NCI-H187 (cell line): ENCODE measurements at regions not wholly inside any gene's neighbourhood (a gene's known extent, or its start where the extent isn't known, plus 50 kb on each side); places are given as distances from the start of the nearest gene placed in this dataset.

Experiments used
- DNase-seq, 2 experiments: peaks; one replicate each; lab custom pipeline; 2025; lab: John Stamatoyannopoulos, UW

GRCh38 chr2:173648816-173649215 is 294.1 kb downstream of the CDCA7 start:
- DNase-seq, result no peak

DNA sequence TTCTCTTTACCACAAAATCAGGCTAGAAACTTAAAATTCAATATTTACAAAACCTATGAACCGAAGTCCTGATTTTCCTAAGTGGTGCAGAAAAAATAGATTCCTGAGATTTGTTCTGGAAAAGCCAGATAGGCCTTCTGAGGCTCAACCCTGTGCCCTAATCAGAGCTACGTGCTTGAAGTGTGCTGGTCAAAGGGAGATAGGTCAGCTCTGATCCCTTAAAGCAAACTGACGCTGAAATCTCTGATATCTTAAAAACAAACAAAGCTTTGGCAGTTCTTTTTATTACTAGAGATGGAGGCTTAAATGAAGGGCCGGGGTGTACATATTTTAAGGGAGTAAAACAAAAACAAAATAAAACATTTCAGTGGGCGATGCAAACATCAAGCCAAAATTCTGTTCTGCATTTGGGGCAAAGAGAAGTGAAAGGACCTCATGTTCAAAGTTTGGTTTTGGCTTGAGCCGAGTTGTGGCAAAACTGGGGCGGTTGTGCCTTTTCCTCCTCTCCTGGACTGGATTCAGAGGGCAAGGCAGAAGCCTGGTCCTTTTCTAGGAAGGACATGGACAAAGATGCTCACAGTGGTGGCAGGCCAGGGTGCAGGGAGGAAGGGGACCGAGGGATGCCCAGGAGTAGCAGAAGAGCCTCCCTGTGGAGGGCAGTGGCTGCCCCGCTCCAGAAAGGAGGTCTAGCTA is 295.0 kb downstream of the CDCA7 start:
- no peak for DNase-seq

GRCh38 chr2:173651891-173652290 is 297.2 kb downstream of the CDCA7 start:
- DNase-seq, result no peak

GRCh38 chr2:173652311-173652710 is 297.6 kb downstream of the CDCA7 start:
- no peak for DNase-seq

DNA sequence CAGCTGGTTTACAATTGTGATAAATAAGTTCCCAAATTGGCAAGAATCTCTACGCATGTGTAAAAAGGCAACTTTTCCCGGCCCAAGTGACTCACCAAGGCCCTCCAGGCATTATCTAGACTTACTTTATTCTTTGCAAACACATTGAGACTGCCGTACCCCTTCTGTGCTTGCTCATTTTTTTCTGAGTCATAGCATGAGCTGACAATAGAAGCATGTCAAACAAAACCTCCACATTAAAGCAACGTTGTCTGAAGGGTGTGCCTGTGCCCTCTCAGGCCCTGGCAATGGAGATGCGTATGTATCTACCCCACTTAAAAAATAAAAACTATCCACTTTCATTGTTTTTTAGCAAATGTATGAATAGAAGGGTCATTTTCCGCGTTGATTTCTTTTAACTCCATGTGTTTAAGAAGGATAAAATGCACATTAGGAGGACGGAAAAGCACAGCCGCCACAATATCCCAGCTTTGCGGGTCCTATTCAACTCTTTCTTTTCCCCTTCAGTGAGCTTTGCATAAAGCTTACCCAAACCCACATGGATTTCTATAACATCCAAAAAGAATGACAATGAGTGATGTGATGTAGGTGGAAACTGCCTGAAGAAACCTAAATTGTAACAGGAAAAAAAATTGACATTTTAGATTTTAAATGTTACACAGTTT is 298.2 kb downstream of the CDCA7 start:
- DNase-seq, result no peak

DNA sequence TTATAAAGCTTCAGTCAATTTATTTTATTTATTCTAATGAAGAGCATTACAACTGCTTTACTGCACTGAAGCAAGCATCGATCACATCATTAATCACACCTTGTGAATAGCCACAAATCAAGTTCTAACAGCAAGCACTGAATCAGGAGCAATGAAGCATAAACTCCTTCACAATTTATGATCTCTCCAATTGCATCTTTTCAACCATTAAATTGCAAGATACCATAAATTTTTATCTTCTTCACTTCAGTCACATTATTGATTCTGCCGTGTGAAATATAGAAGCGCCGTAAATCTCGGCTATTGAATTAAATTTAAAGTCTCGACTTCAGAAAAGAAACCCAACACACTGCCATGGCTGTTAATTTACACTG is 298.7 kb downstream of the CDCA7 start:
- DNase-seq, result no peak

GRCh38 chr2:173654161-173654895 is 299.7 kb downstream of the CDCA7 start:
- DNase-seq, result no peak

- no peak for DNase-seq
Observed at GRCh38 chr2:173654896-173655265, 300.2 kb downstream of the CDCA7 start.

DNA sequence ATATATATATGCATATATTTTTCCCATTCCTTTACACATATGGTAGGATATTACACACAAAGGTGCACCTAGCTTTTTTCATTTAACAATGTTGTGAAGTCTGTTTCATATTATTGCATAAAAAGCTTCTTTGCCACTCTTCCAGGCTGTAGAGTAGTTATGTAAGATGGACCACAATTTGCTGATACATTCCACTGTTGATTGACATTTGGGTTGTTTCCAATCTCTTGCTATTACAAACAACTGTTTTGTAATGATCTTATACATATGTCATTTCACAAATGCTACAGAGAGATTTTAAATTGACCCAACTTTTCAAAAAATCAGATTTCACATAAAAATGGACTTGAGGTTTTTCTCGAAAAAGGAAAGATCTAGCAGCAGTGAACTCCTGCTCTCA is 301.4 kb downstream of the CDCA7 start:
- no peak for DNase-seq

GRCh38 chr2:173657996-173658717 is 303.5 kb downstream of the CDCA7 start:
- no peak for DNase-seq

- no peak for DNase-seq
Observed at GRCh38 chr2:173658946-173659371, 304.3 kb downstream of the CDCA7 start.

DNA sequence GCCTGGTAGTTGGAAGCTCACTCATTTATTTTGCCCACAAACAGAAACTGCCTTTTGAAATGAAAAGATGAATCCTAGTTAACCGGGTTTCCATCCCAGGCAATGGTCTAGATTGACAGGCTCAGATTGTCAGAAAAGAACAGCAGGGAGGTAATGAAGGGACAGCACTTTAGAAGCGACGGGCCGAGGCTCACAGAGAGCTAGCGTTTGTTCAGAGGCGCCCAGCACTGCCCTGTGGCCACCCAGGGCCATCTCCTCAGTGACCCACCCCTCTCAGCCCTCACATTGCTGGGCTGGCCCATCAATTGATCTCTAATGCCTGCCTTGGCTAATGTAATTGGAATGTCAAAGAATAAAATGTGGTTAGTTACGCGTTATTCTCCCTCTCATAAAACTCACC is 304.8 kb downstream of the CDCA7 start:
- DNase-seq, result no peak

GRCh38 chr2:173661586-173661985 is 303.6 kb downstream of the SP3 start:
- no peak for DNase-seq

GRCh38 chr2:173663353-173663752 is 301.8 kb downstream of the SP3 start:
- no peak for DNase-seq

DNA sequence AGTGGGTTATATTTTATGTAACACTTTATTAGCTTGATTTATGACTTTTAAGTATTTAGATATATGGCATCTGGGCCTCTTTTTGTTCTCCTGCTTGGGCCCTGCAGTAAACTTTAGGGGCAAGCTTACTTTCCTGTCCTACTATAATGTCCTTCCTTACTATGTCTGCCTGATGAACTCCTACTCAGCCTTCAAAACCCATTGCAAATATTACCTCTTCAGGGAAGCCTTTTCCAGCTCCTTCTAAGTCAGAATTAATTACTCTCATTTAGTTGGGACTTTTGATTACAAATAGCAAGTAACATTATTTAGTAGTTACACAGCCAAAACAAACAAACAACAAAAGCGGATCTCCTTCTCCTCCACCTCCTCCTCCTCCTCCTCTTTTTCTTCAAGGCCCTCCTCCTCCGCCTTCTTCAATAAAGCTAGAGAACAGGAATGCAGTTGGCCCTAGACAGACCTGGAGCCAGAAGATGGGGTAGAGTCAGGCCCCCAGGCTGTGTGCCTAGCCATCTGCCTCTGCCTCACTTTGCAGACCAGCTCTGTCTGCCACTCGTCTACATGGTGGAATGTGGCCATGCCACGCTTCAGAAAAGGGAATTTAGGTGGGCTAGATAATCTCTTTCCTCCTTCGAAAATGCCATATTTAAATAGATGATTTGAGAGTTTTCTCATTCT is 301.2 kb downstream of the SP3 start:
- no peak for DNase-seq

- DNase-seq, result no peak
Observed at GRCh38 chr2:173664513-173664910, 300.7 kb downstream of the SP3 start.

DNA sequence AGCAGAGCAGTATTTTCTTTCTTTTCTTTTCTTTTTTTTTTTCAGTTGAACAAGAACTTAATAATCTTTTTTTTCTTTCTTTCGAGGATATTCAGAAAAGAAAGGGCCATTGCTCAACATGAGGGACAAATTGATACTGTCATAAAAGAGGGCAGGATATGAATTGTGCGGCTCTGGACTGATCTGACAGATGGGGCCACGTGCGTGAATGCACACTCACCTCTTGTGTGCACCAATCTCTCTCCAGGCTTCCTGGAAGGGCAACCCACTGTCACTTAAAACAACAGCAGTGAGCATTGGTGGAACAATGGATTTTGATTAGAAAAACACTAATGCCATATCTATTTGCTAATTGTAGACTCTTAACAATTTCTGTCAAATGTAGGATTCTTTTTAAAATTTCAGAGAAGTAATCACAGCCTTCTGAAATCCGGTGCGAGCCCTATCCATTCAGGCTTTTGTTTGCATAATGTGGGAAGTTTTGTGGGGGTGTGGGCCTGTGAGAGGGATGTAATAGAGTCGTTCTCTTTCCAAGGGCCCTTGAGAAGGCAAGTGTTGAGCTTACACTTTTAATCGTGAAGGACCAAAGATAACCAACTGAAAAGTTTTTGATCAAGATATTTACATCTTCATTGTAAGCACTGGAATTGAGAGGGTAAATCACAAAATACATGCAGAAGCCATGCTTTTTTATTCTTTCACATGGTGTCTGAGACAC is 298.8 kb downstream of the SP3 start:
- DNase-seq, result peak; percentile 7 to 9

- no peak for DNase-seq
Observed at GRCh38 chr2:173667014-173667413, 298.2 kb downstream of the SP3 start.

- DNase-seq, result no peak
Observed at GRCh38 chr2:173667415-173667814, 297.8 kb downstream of the SP3 start.

GRCh38 chr2:173669271-173669853 is 295.8 kb downstream of the SP3 start:
- DNase-seq, result no peak

GRCh38 chr2:173669888-173670287 is 295.3 kb downstream of the SP3 start:
- no peak for DNase-seq
